Heart right ventricle (tissue), 16 donors: ENCODE measurements at regions not wholly inside any gene's neighbourhood (a gene's known extent, or its start where the extent isn't known, plus 50 kb on each side); places are given as distances from the start of the nearest gene placed in this dataset.

Experiments
- ATAC-seq, 8 donors: fragments of 200-7000 bp; cut with Tn5 transposase; one replicate each; pipeline ENCODE4 v1.9.1; 2020; ENCODE audit warnings: mild to moderate bottlenecking in 8 of 8, moderate library complexity in 8 of 8, moderate number of reproducible peaks in 1 of 8
- DNase-seq, 2 donors: peaks; one replicate each; pipeline ENCODE4 v3.0.0-alpha.2; 2020
- H3K27ac ChIP-seq, 10 donors: fragments of 200-600 bp; sonication (generic) in 2 of 10; one replicate each; pipeline versions ENCODE4 v1.5.0 to v1.8.0; 2020 to 2022; ENCODE audit warnings: mild to moderate bottlenecking in 3 of 10
- H3K27me3 ChIP-seq, 7 donors: fragments of 200-600 bp; one replicate each; pipeline ENCODE4 v1.8.0; 2021 to 2022; ENCODE audit warnings: mild to moderate bottlenecking in 2 of 7
- H3K36me3 ChIP-seq, 9 donors: fragments of 200-600 bp; sonication (generic) in 1 of 9; one replicate each; pipeline versions ENCODE4 v1.5.0 to v1.8.0; 2020 to 2022; ENCODE audit warnings: mild to moderate bottlenecking in 2 of 9
- H3K4me1 ChIP-seq, 9 donors: fragments of 200-600 bp; sonication (generic) in 1 of 9; one replicate each; pipeline versions ENCODE4 v1.5.0 to v1.8.0; 2020 to 2022; ENCODE audit warnings: mild to moderate bottlenecking in 4 of 9
- H3K4me3 ChIP-seq, 10 donors: fragments of 200-600 bp; sonication (generic) in 2 of 10; one replicate each; pipeline versions ENCODE4 v1.5.0 to v1.8.0; 2020 to 2022; ENCODE audit warnings: mild to moderate bottlenecking in 7 of 10, moderate library complexity in 2 of 10
- H3K9me3 ChIP-seq, 11 donors: fragments of 200-600 bp in 10 of 11; sonication (generic) in 2 of 11; one replicate each; pipeline versions ENCODE4 v1.5.0 to v1.8.0; 2013 to 2022; ENCODE audit warnings: mild to moderate bottlenecking in 2 of 11, control low read depth in 1 of 11, moderate library complexity in 1 of 11
- WGBS, 2 donors: extraction: QIAGEN DNeasy Blood & Tissue Kit; methylation state at CpG; one replicate each; pipeline ENCODE4 v1.1.7; 2013; ENCODE audit warnings: inconsistent platforms in 1 of 2; 5-methylcytosine and 5-hydroxymethylcytosine counted together
- intact Hi-C, 10 donors: fragments of 100-400 bp; cut with DNase I; formaldehyde crosslinking; loops; one replicate each; pipeline versions ENCODE4 v1.11.1 to v1.14.2; 2022
- TF ChIP-seq, protein P1 (sequence below), 9 donors: fragments of 200-600 bp; sonication (generic) in 2 of 9; IDR thresholded peaks; one replicate each; pipeline versions ENCODE4 v1.5.0 to v1.8.0; 2021 to 2022; ENCODE audit warnings: antibody characterized with exemption in 9 of 9, mild to moderate bottlenecking in 5 of 9, moderate library complexity in 1 of 9
- donor health status: Arrhythmogenic right ventricular cardiomyopathy.
- donor health status: ischemic (EF 13 %, LVEDD 7.1; RV severe dilation, severe dysfunction).
- donor health status: healthy with polysubstance abuse.
- donor health status: DM: no; HTN: yes; CAD: no.
- donor health status: DM: no; HTN: no; CAD: no.
- donor health status: ischemic (EF 25% LVEDD 6.9; RV normal size, moderate dysfunction).
- donor health status: ischemic (EF 25% LVEDD 5.7; RV mildly dilated, moderate dysfunction).
- donor health status: healthy.
- donor health status: DM: yes; HTN: yes; CAD: no.
- donor health status: Ischemic cardiomyopathy.
- donor health status: ischemic (EF 35%, LVEDD 5.7; RV mildly dilated, moderate dysfunction).
- donor health status: nonischemic (EF 11% LVEDD 7.7; RV severe dilation, severe dysfunction).
- donor health status: DM: yes; HTN: yes; CAD: no.
- donor health status: PGD.
- donor health status: ischemic (EF 29% LVEDD 5.4; RV normal size, mild dysfunction).
- donor health status: nonischemic (EF 23%, LVEDD 6.1; RV moderate dilation, normal function).

DNA sequence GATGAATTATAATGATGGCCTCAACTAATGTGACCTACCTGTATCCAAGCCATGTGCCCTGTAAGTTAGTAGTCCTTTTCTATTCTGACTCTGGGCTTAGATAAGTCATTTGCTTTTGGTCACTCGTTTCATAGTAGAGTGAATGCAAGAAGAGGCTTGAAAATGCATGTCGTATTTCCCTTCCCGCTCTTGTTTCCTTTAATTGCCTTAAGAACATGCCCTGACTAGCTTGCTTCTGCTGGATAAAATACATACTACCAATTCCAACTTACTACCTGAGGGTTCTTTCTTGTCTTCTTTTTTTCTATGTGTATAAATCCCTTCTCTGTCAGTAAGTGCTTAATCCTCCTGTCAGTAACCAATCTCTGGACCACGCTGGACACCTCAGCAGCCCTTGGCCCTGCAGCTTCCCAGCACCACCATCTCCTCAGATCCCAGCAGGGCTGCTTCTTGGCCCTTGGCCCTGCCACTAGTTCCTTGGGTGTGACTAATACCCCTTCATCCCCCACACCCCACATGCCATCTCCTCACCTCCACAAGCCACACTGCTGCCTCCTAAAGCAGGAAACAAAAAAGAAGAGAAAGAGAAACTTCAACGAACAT lies 771.7 kb downstream of the IGSF11 start:
- H3K9me3 ChIP-seq, result peaks cover 0 to 33% (median 11%) of the 10 kb centered on the region in 11 donors
- TF ChIP-seq, protein P1, sequence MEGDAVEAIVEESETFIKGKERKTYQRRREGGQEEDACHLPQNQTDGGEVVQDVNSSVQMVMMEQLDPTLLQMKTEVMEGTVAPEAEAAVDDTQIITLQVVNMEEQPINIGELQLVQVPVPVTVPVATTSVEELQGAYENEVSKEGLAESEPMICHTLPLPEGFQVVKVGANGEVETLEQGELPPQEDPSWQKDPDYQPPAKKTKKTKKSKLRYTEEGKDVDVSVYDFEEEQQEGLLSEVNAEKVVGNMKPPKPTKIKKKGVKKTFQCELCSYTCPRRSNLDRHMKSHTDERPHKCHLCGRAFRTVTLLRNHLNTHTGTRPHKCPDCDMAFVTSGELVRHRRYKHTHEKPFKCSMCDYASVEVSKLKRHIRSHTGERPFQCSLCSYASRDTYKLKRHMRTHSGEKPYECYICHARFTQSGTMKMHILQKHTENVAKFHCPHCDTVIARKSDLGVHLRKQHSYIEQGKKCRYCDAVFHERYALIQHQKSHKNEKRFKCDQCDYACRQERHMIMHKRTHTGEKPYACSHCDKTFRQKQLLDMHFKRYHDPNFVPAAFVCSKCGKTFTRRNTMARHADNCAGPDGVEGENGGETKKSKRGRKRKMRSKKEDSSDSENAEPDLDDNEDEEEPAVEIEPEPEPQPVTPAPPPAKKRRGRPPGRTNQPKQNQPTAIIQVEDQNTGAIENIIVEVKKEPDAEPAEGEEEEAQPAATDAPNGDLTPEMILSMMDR (IDR thresholded peaks at IDR 0.05), result no peak
- ATAC-seq, result no peak
- no peak overlapping the region for H3K4me3 ChIP-seq
- H3K4me1 ChIP-seq, result no peaks in the 10 kb centered on the region
- intact Hi-C loops, result no loop called here
- H3K27me3 ChIP-seq, result no peaks in the 10 kb centered on the region
- WGBS, 2 donors, result 83 to 86% methylated on average over 5 of the region's 5 CpGs
- DNase-seq, result no peak
- no peaks in the 10 kb centered on the region for H3K36me3 ChIP-seq
- H3K27ac ChIP-seq, result no peak overlapping the region

DNA sequence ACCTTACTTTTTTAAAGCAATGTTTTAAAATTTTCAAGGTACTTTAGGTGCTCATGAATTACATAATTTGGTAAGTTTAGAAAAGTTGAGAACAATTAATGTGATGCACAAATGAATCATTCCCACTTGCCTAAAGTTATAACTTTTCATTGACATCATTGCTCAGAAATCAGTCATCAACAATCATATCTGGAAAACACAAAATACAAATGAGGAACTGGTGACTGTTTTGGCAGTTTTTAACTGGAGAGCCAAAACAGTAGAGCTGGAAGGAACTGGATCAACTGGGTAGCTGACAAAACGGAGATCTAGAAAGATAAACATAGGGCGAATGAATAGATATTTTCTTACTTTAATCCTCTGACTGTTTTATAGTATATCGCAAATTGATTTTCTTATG lies 767.1 kb downstream of the IGSF11 start:
- Histone ChIP-seq H3K36me3 (no peaks in the 10 kb centered on the region), H3K27ac (no peak overlapping the region), H3K4me1 (no peaks in the 10 kb centered on the region), H3K27me3 (no peaks in the 10 kb centered on the region), H3K4me3 (no peak overlapping the region), H3K9me3 (peaks cover 0 to 23% (median 11%) of the 10 kb centered on the region in 11 donors)
- no peak for ATAC-seq
- intact Hi-C loops, result no loop called here
- TF ChIP-seq, protein P1 (IDR thresholded peaks at IDR 0.05), result no peak
- WGBS, 2 donors, result 87 to 88% methylated on average over 3 of the region's 3 CpGs
- DNase-seq, result no peak

DNA sequence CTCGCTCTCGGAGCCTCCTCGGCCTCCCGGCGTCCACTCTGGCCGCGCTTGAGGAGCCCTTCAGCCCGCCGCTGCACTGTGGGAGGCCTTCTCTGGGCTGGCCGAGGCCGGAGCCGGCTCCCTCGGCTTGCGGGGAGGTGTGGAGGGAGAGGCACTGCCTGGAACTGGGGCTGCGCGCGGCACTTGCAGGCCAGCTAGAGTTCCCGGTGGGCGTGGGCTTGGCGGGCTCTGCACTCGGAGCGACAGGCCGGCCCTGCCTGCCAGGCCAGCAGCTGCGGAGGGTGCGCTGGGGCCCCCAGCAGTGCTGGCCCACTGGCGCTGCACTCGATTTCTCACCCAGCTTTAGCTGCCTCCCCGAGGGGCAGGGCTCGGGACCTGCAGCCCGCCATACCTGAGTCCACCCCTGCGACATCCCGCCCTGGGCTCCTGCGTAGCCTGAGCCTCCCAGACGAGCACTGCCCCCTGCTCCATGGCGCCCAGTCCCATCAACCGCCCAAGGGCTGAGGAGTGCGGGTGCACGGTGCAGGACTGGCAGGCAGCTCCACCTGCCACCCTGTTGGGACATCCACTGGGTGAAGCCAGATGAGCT lies 765.0 kb downstream of the IGSF11 start:
- H3K27ac ChIP-seq, result no peak overlapping the region
- no peaks in the 10 kb centered on the region for H3K27me3 ChIP-seq
- TF ChIP-seq, protein P1 (IDR thresholded peaks at IDR 0.05), result no peak
- no peaks in the 10 kb centered on the region for H3K4me1 ChIP-seq
- H3K9me3 ChIP-seq, result peaks cover 0 to 23% (median 7%) of the 10 kb centered on the region in 11 donors
- WGBS, 2 donors, result 95 to 97% methylated on average over 36 to 38 of the region's 38 CpGs
- H3K36me3 ChIP-seq, result no peaks in the 10 kb centered on the region
- intact Hi-C loops, result no loop called here
- ATAC-seq (no peak), DNase-seq (no peak)
- H3K4me3 ChIP-seq, result no peak overlapping the region

DNA sequence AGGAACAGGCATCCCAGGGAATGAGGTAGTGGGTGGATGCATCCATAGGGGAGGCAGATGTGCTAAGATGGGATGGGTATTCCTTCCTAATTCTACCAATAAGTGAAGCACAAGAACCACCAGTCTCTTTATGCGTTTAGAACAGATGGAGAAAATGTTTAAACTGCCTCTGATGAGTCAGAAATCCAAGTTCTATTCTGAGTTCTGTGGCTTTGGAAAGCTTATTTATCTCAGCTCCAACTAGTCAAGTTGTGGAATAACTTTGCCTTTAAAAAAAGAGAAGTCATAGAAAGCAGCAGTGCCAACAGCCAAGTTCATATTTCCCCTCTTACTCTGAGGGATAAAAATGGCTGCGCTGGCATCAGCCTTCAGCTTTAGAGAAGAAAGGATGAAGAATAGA lies 761.7 kb downstream of the IGSF11 start:
- TF ChIP-seq, protein P1 (IDR thresholded peaks at IDR 0.05), result no peak
- H3K4me1 ChIP-seq, result no peaks in the 10 kb centered on the region
- H3K9me3 ChIP-seq, result peaks cover 0 to 5% (median 0%) of the 10 kb centered on the region in 11 donors
- no peak for ATAC-seq
- no peak overlapping the region for H3K27ac ChIP-seq
- WGBS, 2 donors, result 72 to 86% methylated on average over 2 of the region's 2 CpGs
- no peaks in the 10 kb centered on the region for H3K27me3 ChIP-seq
- H3K4me3 ChIP-seq, result no peak overlapping the region
- intact Hi-C loops, result no loop called here
- H3K36me3 ChIP-seq, result no peaks in the 10 kb centered on the region
- no peak for DNase-seq
